ENCODE measurements at regions not wholly inside any gene's neighbourhood (a gene's known extent, or its start where the extent isn't known, plus 50 kb on each side); places are given as distances from the start of the nearest gene placed in this dataset.
"Not testable (repeated sequence)": the region's sequence is repeated elsewhere in the genome, so short reads cannot be mapped to it uniquely, and the experiment has no call there.

DNA sequence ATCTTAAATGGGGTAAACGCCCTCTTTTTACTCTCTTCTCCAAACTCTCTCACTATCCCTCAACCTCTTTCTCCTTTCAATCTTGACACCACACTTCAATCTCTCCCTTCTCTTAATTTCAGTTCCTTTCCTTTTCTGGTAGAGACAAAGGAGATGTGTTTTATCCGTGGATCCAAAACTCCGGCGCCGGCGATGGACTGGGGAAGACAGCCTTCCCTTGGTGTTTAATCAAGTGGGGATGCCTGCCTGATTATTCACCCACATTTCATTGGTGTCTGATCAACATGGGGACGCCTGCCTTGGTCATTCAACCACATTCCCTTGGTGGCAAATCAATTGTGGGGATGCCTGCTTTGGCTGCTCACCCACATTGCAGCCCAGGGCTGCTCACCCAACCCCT lies 205.3 kb upstream of the FKBP1C start:
- not testable (repeated sequence) for H3K18ac ChIP-seq (ENCODE audit: low read length); H3K9ac ChIP-seq (ENCODE audit: low read length); DNase-seq; H2BK5ac ChIP-seq (ENCODE audit: low read depth, low read length, poor library complexity); H4K12ac ChIP-seq (ENCODE audit: low read depth, low read length); H3K23ac ChIP-seq (ENCODE audit: low read length); H2BK12ac ChIP-seq (ENCODE audit: low read length); H3K4ac ChIP-seq (ENCODE audit: low read depth, low read length); H3K36me3 ChIP-seq (ENCODE audit: control insufficient read depth in 1 of 2, insufficient read depth in 2 of 2, low read length in 2 of 2); H3K79me2 ChIP-seq (ENCODE audit: control insufficient read depth, insufficient read depth, low read length, poor library complexity); H3K79me1 ChIP-seq (ENCODE audit: low read length); H3K9me3 ChIP-seq (ENCODE audit: insufficient read depth, low read depth, low read length); H3K14ac ChIP-seq (ENCODE audit: low read length); H4K8ac ChIP-seq (ENCODE audit: low read depth, low read length); H4K91ac ChIP-seq (ENCODE audit: low read depth, low read length); H3K4me3 ChIP-seq (ENCODE audit: low read depth, low read length); H2AK5ac ChIP-seq (ENCODE audit: low read length); H2AFZ ChIP-seq (ENCODE audit: insufficient read depth, low read length, poor library complexity); H3K27ac ChIP-seq (ENCODE audit: low read depth, low read length); H3K4me2 ChIP-seq (ENCODE audit: low read length); H2BK120ac ChIP-seq (ENCODE audit: insufficient read depth, low read length, poor library complexity); H3K4me1 ChIP-seq (ENCODE audit: control insufficient read depth in 1 of 2, insufficient read depth in 2 of 2, low read length in 2 of 2); H3K27me3 ChIP-seq (ENCODE audit: insufficient read depth, low read length)
- WGBS (ENCODE audit: extremely low coverage, insufficient coverage, insufficient read length): no CpG with 5 or more reads among the region's 7 CpGs

DNA sequence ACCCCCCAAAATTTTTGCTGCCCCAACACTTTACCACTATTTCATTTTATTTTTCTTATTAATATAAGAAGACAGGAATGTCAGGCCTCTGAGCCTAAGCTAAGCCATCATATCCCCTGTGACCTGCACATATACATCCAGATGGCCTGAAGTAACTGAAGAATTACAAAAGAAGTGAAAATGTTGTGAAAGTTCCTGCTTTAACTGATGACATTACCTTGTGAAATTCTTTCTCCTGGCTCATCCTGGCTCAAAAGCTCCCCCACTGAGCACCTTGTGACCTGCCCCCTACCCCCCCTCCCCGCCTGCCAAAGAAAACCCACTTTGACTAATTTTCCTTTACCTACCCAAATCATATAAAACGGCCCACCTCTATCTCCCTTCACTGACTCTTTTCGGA lies 200.3 kb upstream of the FKBP1C start:
- WGBS (ENCODE audit: extremely low coverage, insufficient coverage, insufficient read length): no CpG with 5 or more reads among the region's 3 CpGs
- not testable (repeated sequence) for H2AK5ac ChIP-seq (ENCODE audit: low read length); H4K8ac ChIP-seq (ENCODE audit: low read depth, low read length); H3K4ac ChIP-seq (ENCODE audit: low read depth, low read length); H3K79me2 ChIP-seq (ENCODE audit: control insufficient read depth, insufficient read depth, low read length, poor library complexity); H3K4me2 ChIP-seq (ENCODE audit: low read length); H4K12ac ChIP-seq (ENCODE audit: low read depth, low read length); H3K36me3 ChIP-seq (ENCODE audit: control insufficient read depth in 1 of 2, insufficient read depth in 2 of 2, low read length in 2 of 2); H2BK12ac ChIP-seq (ENCODE audit: low read length); H3K4me3 ChIP-seq (ENCODE audit: low read depth, low read length); H3K9me3 ChIP-seq (ENCODE audit: insufficient read depth, low read depth, low read length); H3K14ac ChIP-seq (ENCODE audit: low read length); H3K23ac ChIP-seq (ENCODE audit: low read length); DNase-seq; H3K18ac ChIP-seq (ENCODE audit: low read length); H3K27me3 ChIP-seq (ENCODE audit: insufficient read depth, low read length); H3K27ac ChIP-seq (ENCODE audit: low read depth, low read length); H3K4me1 ChIP-seq (ENCODE audit: control insufficient read depth in 1 of 2, insufficient read depth in 2 of 2, low read length in 2 of 2); H2BK120ac ChIP-seq (ENCODE audit: insufficient read depth, low read length, poor library complexity); H2BK5ac ChIP-seq (ENCODE audit: low read depth, low read length, poor library complexity); H4K91ac ChIP-seq (ENCODE audit: low read depth, low read length); H2AFZ ChIP-seq (ENCODE audit: insufficient read depth, low read length, poor library complexity); H3K9ac ChIP-seq (ENCODE audit: low read length); H3K79me1 ChIP-seq (ENCODE audit: low read length)

DNA sequence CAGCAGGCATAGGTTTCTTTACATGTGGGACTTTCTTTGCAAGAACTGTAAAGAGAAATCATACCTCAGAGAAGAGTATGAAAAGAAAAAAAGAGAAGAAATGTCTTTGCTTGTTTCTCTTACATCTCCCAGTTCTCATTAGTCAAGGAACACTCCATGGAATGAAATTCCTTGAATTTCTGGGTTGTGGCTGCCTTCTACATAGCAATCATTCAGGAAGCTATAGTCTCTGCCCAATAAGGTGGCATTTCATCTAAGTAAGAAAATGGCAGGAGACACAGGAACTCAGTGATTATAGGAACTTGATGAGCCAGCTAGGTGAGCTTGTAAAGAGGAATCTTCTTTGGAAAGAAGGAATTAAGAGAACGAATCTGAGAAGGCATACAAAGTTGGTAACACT lies 197.0 kb upstream of the FKBP1C start:
- Histone ChIP-seq H3K4ac (ENCODE audit: low read depth, low read length) (no peak overlapping the region), H3K27ac (ENCODE audit: low read depth, low read length) (no peak overlapping the region), H2AFZ (ENCODE audit: insufficient read depth, low read length, poor library complexity) (no peak overlapping the region), H2BK5ac (ENCODE audit: low read depth, low read length, poor library complexity) (no peak overlapping the region), H2BK12ac (ENCODE audit: low read length) (no peak overlapping the region), H3K36me3 (ENCODE audit: control insufficient read depth in 1 of 2, insufficient read depth in 2 of 2, low read length in 2 of 2) (no peaks in the 10 kb centered on the region), H3K4me1 (ENCODE audit: control insufficient read depth in 1 of 2, insufficient read depth in 2 of 2, low read length in 2 of 2) (no peaks in the 10 kb centered on the region), H4K8ac (ENCODE audit: low read depth, low read length) (no peak overlapping the region), H3K4me2 (ENCODE audit: low read length) (no peak overlapping the region), H3K79me1 (ENCODE audit: low read length) (no peaks in the 10 kb centered on the region), H3K18ac (ENCODE audit: low read length) (no peak overlapping the region), H3K9me3 (ENCODE audit: insufficient read depth, low read depth, low read length) (no peaks in the 10 kb centered on the region), H3K79me2 (ENCODE audit: control insufficient read depth, insufficient read depth, low read length, poor library complexity) (no peaks in the 10 kb centered on the region), H3K23ac (ENCODE audit: low read length) (no peak overlapping the region), H3K9ac (ENCODE audit: low read length) (no peak overlapping the region), H3K4me3 (ENCODE audit: low read depth, low read length) (no peak overlapping the region), H2BK120ac (ENCODE audit: insufficient read depth, low read length, poor library complexity) (no peak overlapping the region), H4K12ac (ENCODE audit: low read depth, low read length) (no peak overlapping the region), H2AK5ac (ENCODE audit: low read length) (no peak overlapping the region), H4K91ac (ENCODE audit: low read depth, low read length) (no peak overlapping the region), H3K14ac (ENCODE audit: low read length) (no peak overlapping the region), H3K27me3 (ENCODE audit: insufficient read depth, low read length) (no peaks in the 10 kb centered on the region)
- no CpG with 5 or more reads among the region's 1 CpG for WGBS (ENCODE audit: extremely low coverage, insufficient coverage, insufficient read length)
- DNase-seq: peak in 1 of 2 donors; percentile 29

DNA sequence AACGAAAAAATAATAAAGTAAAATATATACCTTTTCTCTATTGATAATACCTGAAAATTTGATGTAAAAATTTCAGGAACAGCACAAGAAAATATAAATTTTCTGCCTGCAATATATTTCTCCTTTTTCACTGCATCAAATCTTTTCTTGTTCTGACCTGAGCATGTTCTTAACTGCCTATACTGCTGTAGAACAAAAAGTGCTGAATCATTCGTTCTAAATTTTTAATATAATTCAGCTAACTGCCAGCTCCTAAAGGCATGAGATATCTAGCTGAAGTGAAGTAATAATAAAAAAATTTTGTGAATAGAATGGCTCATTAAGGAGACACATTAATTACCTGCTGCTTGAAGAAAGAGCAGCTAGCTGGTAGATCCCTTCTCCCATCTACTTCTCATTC lies 188.6 kb upstream of the FKBP1C start:
- no peaks in the 10 kb centered on the region for H3K79me1 ChIP-seq (ENCODE audit: low read length)
- WGBS (ENCODE audit: extremely low coverage, insufficient coverage, insufficient read length): no CpG with 5 or more reads among the region's 2 CpGs
- H2BK5ac ChIP-seq (ENCODE audit: low read depth, low read length, poor library complexity): no peak overlapping the region
- H3K14ac ChIP-seq (ENCODE audit: low read length): no peak overlapping the region
- no peak overlapping the region for H2BK12ac ChIP-seq (ENCODE audit: low read length)
- no peak overlapping the region for H3K23ac ChIP-seq (ENCODE audit: low read length)
- no peaks in the 10 kb centered on the region for H3K9me3 ChIP-seq (ENCODE audit: insufficient read depth, low read depth, low read length)
- no peaks in the 10 kb centered on the region for H3K79me2 ChIP-seq (ENCODE audit: control insufficient read depth, insufficient read depth, low read length, poor library complexity)
- no peak overlapping the region for H2BK120ac ChIP-seq (ENCODE audit: insufficient read depth, low read length, poor library complexity)
- no peak overlapping the region for H3K4me3 ChIP-seq (ENCODE audit: low read depth, low read length)
- H2AK5ac ChIP-seq (ENCODE audit: low read length): no peak overlapping the region
- H4K12ac ChIP-seq (ENCODE audit: low read depth, low read length): no peak overlapping the region
- H3K27me3 ChIP-seq (ENCODE audit: insufficient read depth, low read length): no peaks in the 10 kb centered on the region
- H4K8ac ChIP-seq (ENCODE audit: low read depth, low read length): no peak overlapping the region
- DNase-seq: no peak
- no peaks in the 10 kb centered on the region for H3K4me1 ChIP-seq (ENCODE audit: control insufficient read depth in 1 of 2, insufficient read depth in 2 of 2, low read length in 2 of 2)
- H3K4me2 ChIP-seq (ENCODE audit: low read length): no peak overlapping the region
- H3K4ac ChIP-seq (ENCODE audit: low read depth, low read length): no peak overlapping the region
- no peak overlapping the region for H3K9ac ChIP-seq (ENCODE audit: low read length)
- no peak overlapping the region for H4K91ac ChIP-seq (ENCODE audit: low read depth, low read length)
- no peak overlapping the region for H3K18ac ChIP-seq (ENCODE audit: low read length)
- no peak overlapping the region for H2AFZ ChIP-seq (ENCODE audit: insufficient read depth, low read length, poor library complexity)
- H3K36me3 ChIP-seq (ENCODE audit: control insufficient read depth in 1 of 2, insufficient read depth in 2 of 2, low read length in 2 of 2): no peaks in the 10 kb centered on the region
- no peak overlapping the region for H3K27ac ChIP-seq (ENCODE audit: low read depth, low read length)

Data from trophoblast cell (in vitro differentiated cells and primary cell).